HG02642 (cell line): ENCODE measurements at regions not wholly inside any gene's neighbourhood (a gene's known extent, or its start where the extent isn't known, plus 50 kb on each side); places are given as distances from the start of the nearest gene placed in this dataset.
"Not testable (repeated sequence)": the region's sequence is repeated elsewhere in the genome, so short reads cannot be mapped to it uniquely, and the experiment has no call there.

Experiments used
- ATAC-seq: cut with Tn5 transposase; IDR thresholded peaks from one replicate; pipeline ENCODE4 v1.9.1; 2021; ENCODE audit warnings: mild to moderate bottlenecking; ENCODE audit not compliant: unreplicated experiment, poor library complexity

GRCh38 chr12:131268123-131268522, 314.4 kb downstream of the ADGRD1 start:
- ATAC-seq, result not testable (repeated sequence)

- ATAC-seq, result not testable (repeated sequence)
Measured at GRCh38 chr12:131268571-131268970, 314.9 kb downstream of the ADGRD1 start.

- no peak for ATAC-seq
Measured at GRCh38 chr12:131269551-131269950, 315.8 kb downstream of the ADGRD1 start.

GRCh38 chr12:131269977-131270376, 316.3 kb downstream of the ADGRD1 start:
- ATAC-seq, result not testable (repeated sequence)

- no peak for ATAC-seq
Measured at GRCh38 chr12:131271724-131272123, 318.0 kb downstream of the ADGRD1 start.

GRCh38 chr12:131272283-131272814, 318.6 kb downstream of the ADGRD1 start:
- ATAC-seq, result not testable (repeated sequence)

GRCh38 chr12:131273291-131273845, 319.7 kb downstream of the ADGRD1 start:
- ATAC-seq, result no peak

- ATAC-seq, result no peak
Measured at GRCh38 chr12:131274061-131274460, 320.4 kb downstream of the ADGRD1 start.

- ATAC-seq, result no peak
Measured at GRCh38 chr12:131274906-131275305, 321.2 kb downstream of the ADGRD1 start.

GRCh38 chr12:131275824-131276223, 322.1 kb downstream of the ADGRD1 start:
- no peak for ATAC-seq

GRCh38 chr12:131276501-131277185, 322.9 kb downstream of the ADGRD1 start:
- no peak for ATAC-seq

- ATAC-seq, result not testable (repeated sequence)
Measured at GRCh38 chr12:131277186-131278091, 323.7 kb downstream of the ADGRD1 start.

- ATAC-seq, result not testable (repeated sequence)
Measured at GRCh38 chr12:131278451-131279115, 324.9 kb downstream of the ADGRD1 start.

- ATAC-seq, result no peak
Measured at GRCh38 chr12:131279281-131279921, 325.7 kb downstream of the ADGRD1 start.

- no peak for ATAC-seq
Measured at GRCh38 chr12:131280426-131280825, 326.7 kb downstream of the ADGRD1 start.

GRCh38 chr12:131281016-131281415, 327.3 kb downstream of the ADGRD1 start:
- ATAC-seq, result no peak

GRCh38 chr12:131282292-131283080, 328.8 kb downstream of the ADGRD1 start:
- no peak for ATAC-seq

- ATAC-seq, result no peak
Measured at GRCh38 chr12:131283191-131283861, 329.6 kb downstream of the ADGRD1 start.
